ENCODE measurements at regions not wholly inside any gene's neighbourhood (a gene's known extent, or its start where the extent isn't known, plus 50 kb on each side); places are given as distances from the start of the nearest gene placed in this dataset.

DNA sequence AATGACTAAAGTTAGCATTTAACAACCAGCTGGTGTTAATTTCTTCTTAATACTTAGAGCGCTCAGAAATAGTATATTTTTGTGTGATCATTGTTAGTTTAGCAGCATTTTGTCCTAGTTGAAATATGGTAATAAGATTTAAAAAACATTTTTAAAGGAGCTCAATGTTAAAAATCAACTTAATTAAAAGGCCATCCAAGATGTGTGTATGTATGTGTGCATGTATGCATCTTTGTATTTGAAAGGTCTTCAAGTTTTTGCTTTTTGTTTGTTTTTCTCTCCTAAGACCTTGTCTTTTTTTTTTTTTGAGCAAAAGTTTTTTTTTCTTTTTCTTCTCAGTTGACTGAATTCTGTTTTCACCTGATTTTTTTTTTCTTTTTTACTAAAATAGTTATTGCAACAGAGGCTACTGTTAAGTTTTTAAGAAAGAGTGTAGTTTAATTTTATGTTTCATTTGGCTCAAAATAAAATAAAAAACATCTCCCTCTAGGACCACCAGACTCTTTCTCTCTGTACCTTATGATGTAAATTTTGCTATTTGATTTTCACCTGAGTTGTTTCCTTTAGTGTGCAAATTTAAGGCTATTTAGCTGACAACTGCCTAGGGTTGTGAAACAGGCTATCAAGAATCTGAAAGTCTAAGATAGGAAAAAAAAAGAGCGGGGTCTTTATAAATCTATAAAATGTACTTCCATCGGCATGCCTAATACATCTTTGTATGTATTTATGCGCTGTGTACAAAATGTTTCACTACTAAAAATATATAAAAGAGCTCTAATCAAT, 76.4 kb upstream of the C1GALT1 start:
- H3K9ac ChIP-seq (ENCODE audit: insufficient read depth, low read length): no peak overlapping the region
- H3K36me3 ChIP-seq (ENCODE audit: control insufficient read depth, insufficient read depth, low read length): no peaks in the 10 kb centered on the region
- H3K9me3 ChIP-seq (ENCODE audit: control insufficient read depth, insufficient read depth, low read depth, low read length): no peaks in the 10 kb centered on the region
- H3K4me3 ChIP-seq (replicated peaks in 1 of 4; ENCODE audit: control extremely low read depth in 1 of 4, insufficient read depth in 1 of 4, low read depth in 3 of 4, low read length in 4 of 4): no peak overlapping the region
- no peaks in the 10 kb centered on the region for H3K4me1 ChIP-seq (ENCODE audit: control insufficient read depth, extremely low read depth, insufficient read depth, low read length)
- H3K4me2 ChIP-seq (ENCODE audit: extremely low read depth, insufficient read depth, low read length): no peak overlapping the region
- no peak for TF ChIP-seq EZH2 (IDR thresholded peaks at IDR 0.05; ENCODE audit: low read length, missing control alignments)
- TF ChIP-seq, protein P1, sequence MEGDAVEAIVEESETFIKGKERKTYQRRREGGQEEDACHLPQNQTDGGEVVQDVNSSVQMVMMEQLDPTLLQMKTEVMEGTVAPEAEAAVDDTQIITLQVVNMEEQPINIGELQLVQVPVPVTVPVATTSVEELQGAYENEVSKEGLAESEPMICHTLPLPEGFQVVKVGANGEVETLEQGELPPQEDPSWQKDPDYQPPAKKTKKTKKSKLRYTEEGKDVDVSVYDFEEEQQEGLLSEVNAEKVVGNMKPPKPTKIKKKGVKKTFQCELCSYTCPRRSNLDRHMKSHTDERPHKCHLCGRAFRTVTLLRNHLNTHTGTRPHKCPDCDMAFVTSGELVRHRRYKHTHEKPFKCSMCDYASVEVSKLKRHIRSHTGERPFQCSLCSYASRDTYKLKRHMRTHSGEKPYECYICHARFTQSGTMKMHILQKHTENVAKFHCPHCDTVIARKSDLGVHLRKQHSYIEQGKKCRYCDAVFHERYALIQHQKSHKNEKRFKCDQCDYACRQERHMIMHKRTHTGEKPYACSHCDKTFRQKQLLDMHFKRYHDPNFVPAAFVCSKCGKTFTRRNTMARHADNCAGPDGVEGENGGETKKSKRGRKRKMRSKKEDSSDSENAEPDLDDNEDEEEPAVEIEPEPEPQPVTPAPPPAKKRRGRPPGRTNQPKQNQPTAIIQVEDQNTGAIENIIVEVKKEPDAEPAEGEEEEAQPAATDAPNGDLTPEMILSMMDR (conservative IDR thresholded peaks at IDR 0.05 in 1 of 2, IDR thresholded peaks at IDR 0.05 in 1 of 2; ENCODE audit: low read depth in 1 of 2, low read length in 2 of 2): no peak
- H4K20me1 ChIP-seq (ENCODE audit: control insufficient read depth, extremely low read depth, insufficient read depth, low read length): no peaks in the 10 kb centered on the region
- DNase-seq (ENCODE audit: low read depth in 2 of 2): no peak
- H2AFZ ChIP-seq (ENCODE audit: low read length): no peak overlapping the region
- no peak overlapping the region for H3K27ac ChIP-seq (ENCODE audit: insufficient read depth, low read length)
- no peaks in the 10 kb centered on the region for H3K27me3 ChIP-seq (ENCODE audit: control insufficient read depth, insufficient read depth, low read length)
- H3K79me2 ChIP-seq (ENCODE audit: control insufficient read depth, insufficient read depth, low read length): no peaks in the 10 kb centered on the region

DNA sequence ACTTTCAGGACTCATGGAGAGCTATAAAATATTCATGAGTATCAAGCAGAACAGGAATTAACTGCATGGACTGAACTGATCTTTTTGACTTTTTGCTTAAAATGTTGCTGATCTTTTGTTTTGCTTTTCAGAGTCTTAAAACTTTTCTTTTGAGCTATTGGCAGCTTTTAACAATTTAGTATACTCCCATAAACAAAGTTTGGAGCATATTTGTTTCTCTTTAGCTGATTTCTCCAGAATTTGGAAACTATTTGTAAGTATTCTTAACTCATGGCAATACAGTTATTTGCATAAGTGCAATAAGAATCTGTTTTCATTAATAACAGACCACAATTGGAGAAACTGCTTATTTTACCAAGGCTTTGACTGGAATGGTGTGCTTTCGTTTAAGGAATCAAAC, 73.4 kb upstream of the C1GALT1 start:
- Histone ChIP-seq H4K20me1 (ENCODE audit: control insufficient read depth, extremely low read depth, insufficient read depth, low read length) (no peaks in the 10 kb centered on the region), H3K9ac (ENCODE audit: insufficient read depth, low read length) (no peak overlapping the region), H3K27me3 (ENCODE audit: control insufficient read depth, insufficient read depth, low read length) (no peaks in the 10 kb centered on the region), H3K4me2 (ENCODE audit: extremely low read depth, insufficient read depth, low read length) (no peak overlapping the region), H3K36me3 (ENCODE audit: control insufficient read depth, insufficient read depth, low read length) (no peaks in the 10 kb centered on the region), H3K4me3 (replicated peaks in 1 of 4; ENCODE audit: control extremely low read depth in 1 of 4, insufficient read depth in 1 of 4, low read depth in 3 of 4, low read length in 4 of 4) (no peak overlapping the region), H2AFZ (ENCODE audit: low read length) (no peak overlapping the region), H3K4me1 (ENCODE audit: control insufficient read depth, extremely low read depth, insufficient read depth, low read length) (no peaks in the 10 kb centered on the region), H3K27ac (ENCODE audit: insufficient read depth, low read length) (no peak overlapping the region), H3K9me3 (ENCODE audit: control insufficient read depth, insufficient read depth, low read depth, low read length) (no peaks in the 10 kb centered on the region), H3K79me2 (ENCODE audit: control insufficient read depth, insufficient read depth, low read length) (no peaks in the 10 kb centered on the region)
- DNase-seq (ENCODE audit: low read depth in 2 of 2): no peak
- TF ChIP-seq, protein P1 (conservative IDR thresholded peaks at IDR 0.05 in 1 of 2, IDR thresholded peaks at IDR 0.05 in 1 of 2; ENCODE audit: low read depth in 1 of 2, low read length in 2 of 2): no peak
- no peak for TF ChIP-seq EZH2 (IDR thresholded peaks at IDR 0.05; ENCODE audit: low read length, missing control alignments)

DNA sequence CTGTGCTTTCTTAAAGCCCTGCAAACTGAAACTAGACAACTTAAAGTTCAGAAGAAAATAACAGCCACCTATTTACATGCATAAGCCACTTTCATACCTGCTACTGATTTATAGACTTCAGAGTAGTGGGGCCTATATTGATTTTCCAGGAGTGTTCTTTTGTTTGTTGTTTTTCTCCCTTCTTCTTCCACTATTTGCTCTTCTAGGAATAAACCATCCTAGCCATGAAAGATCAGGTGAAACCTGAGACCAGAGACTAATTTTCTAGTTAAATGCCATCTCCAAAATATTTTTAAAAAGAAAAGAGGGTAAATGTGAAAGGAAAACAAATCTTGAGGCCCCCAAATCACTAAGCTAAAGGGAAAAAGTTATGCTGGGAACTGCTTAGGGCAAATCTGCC, 72.4 kb upstream of the C1GALT1 start:
- H3K79me2 ChIP-seq (ENCODE audit: control insufficient read depth, insufficient read depth, low read length): no peaks in the 10 kb centered on the region

More for the DNA sequence above, 72.4 kb upstream of the C1GALT1 start:
- H4K20me1 ChIP-seq (ENCODE audit: control insufficient read depth, extremely low read depth, insufficient read depth, low read length): no peaks in the 10 kb centered on the region
- no peak overlapping the region for H3K9ac ChIP-seq (ENCODE audit: insufficient read depth, low read length)
- no peak overlapping the region for H2AFZ ChIP-seq (ENCODE audit: low read length)
- no peak for DNase-seq (ENCODE audit: low read depth in 2 of 2)
- H3K9me3 ChIP-seq (ENCODE audit: control insufficient read depth, insufficient read depth, low read depth, low read length): no peaks in the 10 kb centered on the region
- H3K27ac ChIP-seq (ENCODE audit: insufficient read depth, low read length): no peak overlapping the region
- TF ChIP-seq, protein P1 (conservative IDR thresholded peaks at IDR 0.05 in 1 of 2, IDR thresholded peaks at IDR 0.05 in 1 of 2; ENCODE audit: low read depth in 1 of 2, low read length in 2 of 2): no peak
- no peak for TF ChIP-seq EZH2 (IDR thresholded peaks at IDR 0.05; ENCODE audit: low read length, missing control alignments)
- H3K27me3 ChIP-seq (ENCODE audit: control insufficient read depth, insufficient read depth, low read length): no peaks in the 10 kb centered on the region
- no peaks in the 10 kb centered on the region for H3K36me3 ChIP-seq (ENCODE audit: control insufficient read depth, insufficient read depth, low read length)
- no peak overlapping the region for H3K4me3 ChIP-seq (replicated peaks in 1 of 4; ENCODE audit: control extremely low read depth in 1 of 4, insufficient read depth in 1 of 4, low read depth in 3 of 4, low read length in 4 of 4)
- H3K4me1 ChIP-seq (ENCODE audit: control insufficient read depth, extremely low read depth, insufficient read depth, low read length): no peaks in the 10 kb centered on the region
- H3K4me2 ChIP-seq (ENCODE audit: extremely low read depth, insufficient read depth, low read length): no peak overlapping the region

Measured in fibroblast of lung (primary cell).